ENCODE measurements at regions not wholly inside any gene's neighbourhood (a gene's known extent, or its start where the extent isn't known, plus 50 kb on each side); places are given as distances from the start of the nearest gene placed in this dataset.

DNA sequence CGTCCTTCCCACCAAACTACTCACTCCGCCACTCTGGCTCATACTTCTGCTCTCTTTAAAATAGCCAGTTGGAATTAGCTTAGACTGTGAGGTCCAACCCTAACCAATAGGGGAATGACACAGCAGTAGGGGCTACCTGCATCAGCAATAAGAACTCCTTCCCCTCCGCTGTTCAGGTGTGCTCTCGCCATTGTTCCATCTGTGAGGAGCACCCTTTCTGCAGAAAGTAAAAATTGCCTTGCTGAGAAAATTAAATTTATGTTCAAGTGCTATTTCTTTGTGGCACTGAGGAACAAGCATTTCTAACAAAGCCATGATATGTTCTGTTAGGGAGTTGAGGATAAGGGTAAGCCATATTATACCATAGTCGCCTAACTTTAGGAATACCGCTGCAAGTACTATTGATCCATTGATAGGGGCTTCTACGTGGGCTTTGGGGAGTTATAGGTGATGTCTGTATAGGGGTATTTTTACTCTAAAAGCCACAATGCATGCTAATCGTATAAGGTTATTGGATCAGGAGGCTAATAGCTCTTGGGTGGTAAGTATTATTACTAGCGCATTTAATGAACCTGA lies 1269.5 kb downstream of the TYW1 start:
- no peak for DNase-seq

DNA sequence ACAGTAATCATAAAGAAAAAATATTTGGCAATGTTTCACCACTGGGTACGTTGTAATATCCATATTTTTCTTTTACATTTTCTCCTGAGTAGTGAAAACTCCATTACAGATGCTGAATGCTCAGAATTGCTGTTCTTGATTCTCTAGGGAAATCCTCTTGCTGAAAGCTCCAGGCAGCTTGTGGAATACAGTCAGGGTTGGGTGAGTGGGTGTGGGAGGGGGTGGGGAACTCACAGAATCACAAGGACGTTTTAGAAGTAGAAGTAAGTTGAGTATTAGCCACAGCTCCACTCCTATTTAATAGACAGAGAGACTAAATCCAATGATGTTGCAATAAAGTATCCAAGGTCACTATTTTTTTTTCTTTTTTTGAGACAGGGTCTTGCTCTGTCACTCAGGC lies 1270.9 kb downstream of the TYW1 start:
- DNase-seq, result no peak

- DNase-seq, result no peak
Measured at GRCh38 chr7:68269405-68269804, 1272.8 kb downstream of the TYW1 start.

DNA sequence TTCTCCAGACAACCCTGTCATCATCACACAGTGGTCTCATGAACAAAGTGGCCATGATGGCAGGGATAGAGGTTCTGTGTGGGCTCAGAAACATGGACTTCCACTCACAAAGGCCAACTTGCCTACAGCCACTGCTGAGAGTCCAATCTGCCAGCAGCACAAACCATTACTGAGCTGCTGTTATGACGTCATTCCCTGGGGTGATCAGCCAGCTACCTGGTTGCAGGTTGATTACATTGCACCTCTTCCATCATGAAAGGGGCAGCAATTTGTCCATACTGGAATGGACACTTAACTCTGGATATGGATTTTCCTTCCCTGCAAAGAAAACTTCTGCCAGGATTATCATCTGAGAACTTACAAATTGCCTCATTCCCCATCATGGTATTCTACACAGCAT lies 1275.9 kb downstream of the TYW1 start:
- no peak for DNase-seq

GRCh38 chr7:68276725-68277124 lies 1280.1 kb downstream of the TYW1 start:
- no peak for DNase-seq

- DNase-seq, result no peak
Measured at GRCh38 chr7:68279827-68280400, 1283.3 kb downstream of the TYW1 start.

GRCh38 chr7:68280931-68281330 lies 1284.3 kb downstream of the TYW1 start:
- DNase-seq, result no peak

DNA sequence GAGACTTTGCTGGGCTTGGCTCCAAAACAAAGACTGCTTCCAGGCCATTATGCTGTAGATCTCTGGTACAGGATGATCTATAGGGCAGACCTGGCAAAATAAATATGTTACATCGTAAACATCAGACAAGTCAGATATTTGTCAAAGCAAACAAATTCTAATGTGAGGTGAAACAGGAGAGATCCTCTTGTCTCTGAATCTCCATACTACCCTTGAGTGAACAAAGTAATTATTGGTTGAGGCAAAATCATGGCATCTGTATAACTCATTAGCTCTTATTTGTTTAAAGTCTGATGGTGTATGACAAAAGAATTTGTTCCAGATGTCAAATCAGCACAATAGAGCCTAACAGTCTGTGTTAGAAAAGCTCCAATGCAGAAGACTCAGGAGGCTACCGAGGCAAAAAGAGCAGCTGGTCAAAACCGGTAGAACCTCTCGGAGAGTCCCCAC lies 1291.5 kb downstream of the TYW1 start:
- no peak for DNase-seq

- DNase-seq, result no peak
Measured at GRCh38 chr7:68291710-68292109, 1295.1 kb downstream of the TYW1 start.

- DNase-seq, result no peak
Measured at GRCh38 chr7:68295386-68295785, 1298.8 kb downstream of the TYW1 start.

- DNase-seq, result no peak
Measured at GRCh38 chr7:68304536-68304935, 1293.7 kb upstream of the AUTS2 start.

DNA sequence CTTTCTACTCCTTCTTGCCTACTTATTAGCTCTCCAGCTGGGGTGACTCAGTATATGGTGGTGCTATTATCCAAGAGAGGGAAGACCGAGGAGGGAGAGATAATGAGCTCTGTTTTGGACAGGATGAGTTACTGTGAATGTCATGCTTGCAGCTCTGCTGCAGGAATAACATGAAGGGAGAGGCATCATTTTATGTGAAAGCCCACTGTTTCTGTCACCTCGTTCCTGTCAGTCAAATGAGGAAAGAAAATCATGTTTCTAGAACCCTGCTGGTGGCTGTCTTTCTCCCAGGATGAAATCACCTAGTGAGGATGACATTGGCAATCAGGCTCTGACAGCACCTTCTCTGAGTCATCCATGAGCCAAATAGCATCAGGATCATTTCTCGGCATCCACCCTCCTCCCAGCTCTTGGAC lies 1291.6 kb upstream of the AUTS2 start:
- no peak for DNase-seq

DNA sequence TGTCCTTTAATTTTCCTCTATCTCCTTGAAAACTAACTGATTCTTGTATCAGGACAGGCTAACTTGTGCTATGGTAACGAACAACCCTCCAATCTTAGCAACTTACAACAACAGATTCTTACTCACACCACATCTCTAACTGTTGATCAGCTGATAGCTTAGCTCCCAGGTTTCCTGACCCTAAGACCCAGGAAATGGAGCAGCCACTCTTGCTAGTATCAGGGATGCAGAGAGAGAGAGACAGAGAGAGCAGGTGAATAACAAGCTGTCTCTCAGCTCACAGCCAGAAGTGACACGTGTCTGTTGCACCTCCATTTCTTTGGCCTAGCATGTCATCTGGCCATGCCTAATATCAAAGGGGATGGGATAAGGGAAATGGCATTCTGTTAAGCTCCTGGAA lies 1289.0 kb upstream of the AUTS2 start:
- DNase-seq, result no peak

DNA sequence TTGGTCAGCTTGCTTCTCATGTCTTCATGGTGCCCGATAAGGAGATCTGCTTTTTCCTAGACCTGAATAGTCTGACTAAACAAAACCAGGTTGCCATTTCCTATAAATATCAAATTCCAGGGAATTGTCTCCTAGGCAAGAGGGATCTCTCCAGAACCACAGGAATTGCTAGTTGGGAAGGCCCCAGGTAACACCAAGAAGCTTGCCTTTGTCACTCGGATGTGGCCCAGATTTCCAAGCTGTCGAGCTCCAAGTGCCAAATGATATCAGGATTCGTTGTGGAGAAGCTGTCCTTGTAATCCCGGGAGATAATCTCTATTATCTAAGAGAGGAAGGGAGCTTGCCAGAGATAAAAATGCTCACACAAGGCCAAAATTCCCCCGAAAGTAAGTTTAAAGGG lies 1288.5 kb upstream of the AUTS2 start:
- no peak for DNase-seq

- DNase-seq, result no peak
Measured at GRCh38 chr7:68311958-68312357, 1286.3 kb upstream of the AUTS2 start.

- no peak for DNase-seq
Measured at GRCh38 chr7:68313806-68314205, 1284.5 kb upstream of the AUTS2 start.

GRCh38 chr7:68314208-68314607 lies 1284.1 kb upstream of the AUTS2 start:
- DNase-seq, result no peak

DNA sequence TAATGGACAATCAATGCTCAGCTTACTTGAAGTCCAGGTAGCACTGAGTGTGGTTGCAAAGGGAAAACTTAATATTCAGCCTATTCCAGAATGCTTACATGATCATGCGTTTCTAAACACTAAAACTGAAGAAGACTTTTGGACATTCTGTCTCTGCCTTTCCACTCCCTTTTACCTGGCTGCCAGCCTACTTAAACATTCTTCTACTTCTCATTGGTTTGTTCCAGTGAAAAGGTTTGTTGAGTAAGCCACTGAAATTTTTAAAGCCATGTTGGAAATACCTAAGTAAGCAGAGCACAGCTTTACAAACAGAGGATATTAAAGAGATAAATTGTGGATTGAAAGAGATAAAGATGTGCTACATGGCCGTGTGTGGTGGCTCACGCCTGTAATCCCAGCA lies 1280.8 kb upstream of the AUTS2 start:
- DNase-seq, result no peak

DNA sequence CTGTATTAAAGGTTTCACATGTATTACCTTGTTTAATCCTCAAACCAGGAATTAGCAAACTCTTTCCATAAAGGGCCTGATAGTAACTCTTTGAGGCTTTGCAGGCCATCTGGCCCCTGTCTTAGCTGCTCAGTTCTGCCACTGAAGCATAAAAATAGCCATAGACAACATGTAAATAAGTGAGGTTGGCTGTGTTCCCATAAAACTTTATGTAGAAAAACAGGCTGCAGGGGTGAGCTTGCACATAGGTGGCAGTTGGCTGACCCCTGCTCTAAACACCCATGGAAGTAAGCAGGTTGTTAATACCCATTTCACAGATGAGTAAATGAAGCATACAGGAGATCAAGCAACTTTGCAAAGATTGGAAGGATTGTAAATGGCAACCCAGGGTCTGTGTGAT lies 1279.2 kb upstream of the AUTS2 start:
- no peak for DNase-seq

- no peak for DNase-seq
Measured at GRCh38 chr7:68321076-68321639, 1277.1 kb upstream of the AUTS2 start.

GRCh38 chr7:68321776-68322496 lies 1276.3 kb upstream of the AUTS2 start:
- no peak for DNase-seq

GRCh38 chr7:68324621-68325020 lies 1273.7 kb upstream of the AUTS2 start:
- no peak for DNase-seq

DNA sequence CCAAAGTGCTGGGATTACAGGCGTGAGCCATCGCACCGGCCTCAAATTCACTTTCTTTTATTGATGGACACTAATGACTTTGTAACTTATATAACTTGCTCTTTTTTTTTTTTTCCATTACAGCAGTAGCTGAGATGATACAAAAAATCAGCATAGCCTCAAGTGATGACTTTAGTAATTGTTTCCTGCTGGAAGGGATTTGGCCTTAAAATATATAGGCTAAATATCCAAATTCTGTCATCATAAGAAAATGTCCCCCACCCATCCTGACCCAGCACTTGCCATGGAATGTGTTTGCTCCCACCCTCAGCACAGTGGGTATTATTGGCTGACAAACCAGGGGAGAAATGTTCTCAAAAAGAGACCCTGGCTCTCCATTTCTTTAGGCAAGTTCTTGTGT lies 1264.1 kb upstream of the AUTS2 start:
- no peak for DNase-seq

DNA sequence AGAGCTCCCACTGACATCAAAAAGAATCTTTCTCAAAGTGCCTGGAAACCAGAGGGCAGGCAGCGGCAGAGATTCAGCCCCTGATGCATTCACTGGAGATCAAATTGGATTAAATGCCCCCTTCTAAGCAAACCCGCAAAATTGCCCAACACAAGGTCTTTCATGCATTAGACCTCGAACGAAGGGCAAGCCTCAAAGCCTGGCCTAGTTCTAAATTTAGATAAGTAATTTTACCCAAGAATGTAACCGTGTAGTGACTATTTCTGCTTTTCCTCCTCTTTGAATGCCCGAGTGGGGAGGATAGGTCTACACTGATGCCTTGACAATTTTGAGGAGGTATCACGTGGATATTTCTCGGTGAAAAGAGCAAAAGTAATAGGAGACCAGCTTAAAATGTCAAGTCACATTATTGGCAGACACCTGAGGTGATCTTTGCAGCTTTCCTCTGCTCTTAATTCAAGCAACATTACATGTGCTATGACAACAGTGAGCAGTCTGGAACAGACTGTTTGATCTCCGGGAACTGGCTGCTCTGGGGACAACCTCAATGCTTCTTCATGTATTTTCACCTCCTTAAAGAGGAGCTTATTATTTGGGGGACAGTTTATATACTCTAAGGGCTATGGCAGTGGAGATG lies 1263.5 kb upstream of the AUTS2 start:
- no peak for DNase-seq
